ENCODE measurements at regions not wholly inside any gene's neighbourhood (a gene's known extent, or its start where the extent isn't known, plus 50 kb on each side); places are given as distances from the start of the nearest gene placed in this dataset.
"Not testable (repeated sequence)": the region's sequence is repeated elsewhere in the genome, so short reads cannot be mapped to it uniquely, and the experiment has no call there.

DNA sequence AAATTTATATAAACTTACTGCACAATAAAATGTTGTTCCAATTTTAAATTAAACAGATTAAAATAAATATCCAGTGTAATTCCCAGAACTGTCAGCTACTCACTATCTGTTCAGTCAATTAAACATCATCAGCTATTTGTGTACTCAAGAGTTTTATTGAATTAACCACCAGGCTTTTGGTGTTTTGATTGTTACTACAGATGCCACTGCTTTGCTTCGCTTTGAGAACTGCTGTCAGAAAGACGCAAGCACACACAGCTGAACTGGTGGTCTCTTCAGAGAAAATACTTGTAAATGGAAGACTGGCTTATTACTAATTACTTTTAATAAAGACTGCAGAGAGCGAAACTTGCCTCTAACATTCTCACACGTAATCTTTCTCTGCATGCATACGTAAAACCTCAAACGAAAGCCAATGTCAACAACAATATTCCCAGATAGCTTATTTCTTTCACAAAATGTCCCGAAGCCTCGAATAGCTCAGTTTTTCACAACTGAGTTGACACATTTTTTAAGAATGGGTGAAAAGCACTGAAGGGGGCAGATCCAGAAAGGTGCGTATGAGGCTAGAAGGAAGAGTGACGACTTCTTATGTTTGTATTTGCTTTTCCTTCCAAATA, 259.6 kb upstream of the RPS23 start:
- H3K9me3 ChIP-seq (ENCODE audit: severe bottlenecking): no peaks in the 10 kb centered on the region
- no peak overlapping the region for H3K27ac ChIP-seq
- no peak for TF ChIP-seq CTCF (IDR thresholded peaks at IDR 0.05; ENCODE audit: low read depth, low read length)
- H3K27me3 ChIP-seq (ENCODE audit: insufficient read depth, low read depth, severe bottlenecking): no peaks in the 10 kb centered on the region
- no peak for DNase-seq
- H3K4me3 ChIP-seq (ENCODE audit: low read depth, low read length): no peak overlapping the region
- H3K36me3 ChIP-seq: no peaks in the 10 kb centered on the region

DNA sequence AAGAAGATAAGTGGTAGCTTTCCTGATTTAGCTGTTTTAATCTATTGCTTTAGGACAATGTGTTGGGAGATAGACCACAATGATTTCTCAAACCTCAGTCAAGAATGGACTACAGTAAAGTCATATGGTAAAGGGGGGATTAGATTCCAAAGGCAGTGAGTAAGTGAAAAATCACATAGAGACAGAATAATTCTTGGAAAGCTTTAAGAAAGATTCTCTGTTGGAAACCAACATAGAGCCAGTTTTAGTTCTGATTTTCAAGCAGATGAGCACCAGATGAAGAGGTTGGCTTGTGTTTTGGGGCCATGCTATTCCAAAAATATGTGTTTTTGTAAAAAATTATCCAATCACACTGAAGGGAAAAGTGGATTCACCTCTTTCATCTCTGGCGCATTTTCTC, 256.8 kb upstream of the RPS23 start:
- Histone ChIP-seq H3K36me3 (no peaks in the 10 kb centered on the region), H3K9me3 (ENCODE audit: severe bottlenecking) (no peaks in the 10 kb centered on the region), H3K27me3 (ENCODE audit: insufficient read depth, low read depth, severe bottlenecking) (no peaks in the 10 kb centered on the region), H3K27ac (no peak overlapping the region), H3K4me3 (ENCODE audit: low read depth, low read length) (no peak overlapping the region)
- TF ChIP-seq CTCF (IDR thresholded peaks at IDR 0.05; ENCODE audit: low read depth, low read length): no peak
- no peak for DNase-seq

GRCh38 chr5:82532075-82532474, 253.9 kb upstream of the RPS23 start:
- not testable (repeated sequence) for H3K27me3 ChIP-seq (ENCODE audit: insufficient read depth, low read depth, severe bottlenecking); H3K36me3 ChIP-seq; H3K9me3 ChIP-seq (ENCODE audit: severe bottlenecking); H3K27ac ChIP-seq; DNase-seq; H3K4me3 ChIP-seq (ENCODE audit: low read depth, low read length)

DNA sequence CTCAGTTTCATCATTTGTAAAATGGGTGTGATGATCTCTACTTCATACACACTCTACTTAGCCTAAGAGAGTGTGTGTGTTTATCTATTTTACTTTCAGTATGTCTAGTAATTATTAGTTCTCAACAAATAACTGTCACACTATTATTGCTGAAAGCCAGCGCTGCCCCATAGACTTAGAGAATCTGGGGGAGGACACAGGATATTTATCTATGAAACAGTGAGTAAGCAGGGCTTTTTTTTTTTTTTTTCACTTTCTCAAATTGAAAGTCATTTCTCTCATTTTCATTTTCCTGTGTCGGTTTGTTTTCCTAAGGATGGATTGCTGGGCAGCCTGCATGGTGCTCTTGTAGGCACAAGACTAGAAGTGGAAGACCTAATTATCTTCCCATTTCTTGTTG, 248.4 kb upstream of the RPS23 start:
- H3K4me3 ChIP-seq (ENCODE audit: low read depth, low read length): no peak overlapping the region
- H3K9me3 ChIP-seq (ENCODE audit: severe bottlenecking): no peaks in the 10 kb centered on the region
- H3K36me3 ChIP-seq: no peaks in the 10 kb centered on the region
- TF ChIP-seq CTCF (IDR thresholded peaks at IDR 0.05; ENCODE audit: low read depth, low read length): no peak
- H3K27ac ChIP-seq: no peak overlapping the region
- no peaks in the 10 kb centered on the region for H3K27me3 ChIP-seq (ENCODE audit: insufficient read depth, low read depth, severe bottlenecking)
- no peak for DNase-seq

- Histone ChIP-seq H3K9me3 (ENCODE audit: severe bottlenecking) (no peaks in the 10 kb centered on the region), H3K4me3 (ENCODE audit: low read depth, low read length) (no peak overlapping the region), H3K27me3 (ENCODE audit: insufficient read depth, low read depth, severe bottlenecking) (no peaks in the 10 kb centered on the region), H3K27ac (no peak overlapping the region), H3K36me3 (no peaks in the 10 kb centered on the region)
- no peak for TF ChIP-seq CTCF (IDR thresholded peaks at IDR 0.05; ENCODE audit: low read depth, low read length)
- no peak for DNase-seq
These were observed 247.5 kb upstream of the RPS23 start for GRCh38 chr5:82525626-82526025.

DNA sequence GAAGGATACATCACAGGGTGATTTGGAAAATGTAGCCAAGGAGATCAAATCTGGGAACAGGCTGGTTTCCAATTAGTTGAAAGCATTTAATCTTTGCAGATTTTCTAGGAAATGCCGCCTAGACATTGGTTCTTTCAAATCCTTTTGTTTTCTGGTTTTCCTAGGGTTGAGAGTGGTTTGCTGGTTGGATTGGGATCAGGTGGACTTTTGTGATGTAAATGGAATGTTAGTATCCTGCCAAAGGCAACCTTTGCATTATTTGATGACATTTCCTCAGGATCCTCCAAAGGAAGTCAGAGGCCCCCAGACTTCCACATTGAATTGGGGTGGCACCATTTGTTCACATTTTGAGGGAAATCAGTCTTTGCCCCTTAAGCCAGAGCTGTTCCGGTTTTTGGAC, 245.5 kb upstream of the RPS23 start:
- TF ChIP-seq CTCF (IDR thresholded peaks at IDR 0.05; ENCODE audit: low read depth, low read length): no peak
- Histone ChIP-seq H3K27ac (no peak overlapping the region), H3K9me3 (ENCODE audit: severe bottlenecking) (no peaks in the 10 kb centered on the region), H3K36me3 (no peaks in the 10 kb centered on the region), H3K27me3 (ENCODE audit: insufficient read depth, low read depth, severe bottlenecking) (no peaks in the 10 kb centered on the region), H3K4me3 (ENCODE audit: low read depth, low read length) (no peak overlapping the region)
- DNase-seq: no peak

Data from WERI-Rb-1 (cell line).